ENCODE measurements at regions not wholly inside any gene's neighbourhood (a gene's known extent, or its start where the extent isn't known, plus 50 kb on each side); places are given as distances from the start of the nearest gene placed in this dataset.

GRCh38 chr3:110708156-110708555 is 363.5 kb upstream of the NECTIN3 start:
- DNase-seq (ENCODE audit: extremely low read depth, low read depth) = no peak

DNA sequence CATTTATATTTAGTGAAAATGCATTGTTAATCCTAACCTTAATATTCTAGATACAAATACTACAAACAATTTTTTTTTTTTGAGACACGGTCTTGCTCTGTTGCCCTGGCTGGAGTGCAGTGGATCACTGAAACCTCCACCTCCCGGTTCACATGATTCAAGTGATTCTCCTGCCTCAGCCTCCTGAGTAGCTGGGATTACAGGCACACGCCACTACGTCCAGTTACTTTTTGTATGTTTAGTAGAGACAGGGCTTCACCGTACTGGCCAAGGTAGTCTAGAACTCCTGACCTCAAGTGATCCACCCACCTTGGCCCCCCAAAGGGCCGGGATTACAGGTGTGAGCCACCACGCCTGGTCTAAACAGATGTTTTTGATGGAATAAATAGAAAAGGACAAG is 361.5 kb upstream of the NECTIN3 start:
- no peak for DNase-seq (ENCODE audit: extremely low read depth, low read depth)

GRCh38 chr3:110710603-110711002 is 361.0 kb upstream of the NECTIN3 start:
- DNase-seq (ENCODE audit: extremely low read depth, low read depth) = no peak

GRCh38 chr3:110711130-110711832 is 360.3 kb upstream of the NECTIN3 start:
- no peak for DNase-seq (ENCODE audit: extremely low read depth, low read depth)

DNA sequence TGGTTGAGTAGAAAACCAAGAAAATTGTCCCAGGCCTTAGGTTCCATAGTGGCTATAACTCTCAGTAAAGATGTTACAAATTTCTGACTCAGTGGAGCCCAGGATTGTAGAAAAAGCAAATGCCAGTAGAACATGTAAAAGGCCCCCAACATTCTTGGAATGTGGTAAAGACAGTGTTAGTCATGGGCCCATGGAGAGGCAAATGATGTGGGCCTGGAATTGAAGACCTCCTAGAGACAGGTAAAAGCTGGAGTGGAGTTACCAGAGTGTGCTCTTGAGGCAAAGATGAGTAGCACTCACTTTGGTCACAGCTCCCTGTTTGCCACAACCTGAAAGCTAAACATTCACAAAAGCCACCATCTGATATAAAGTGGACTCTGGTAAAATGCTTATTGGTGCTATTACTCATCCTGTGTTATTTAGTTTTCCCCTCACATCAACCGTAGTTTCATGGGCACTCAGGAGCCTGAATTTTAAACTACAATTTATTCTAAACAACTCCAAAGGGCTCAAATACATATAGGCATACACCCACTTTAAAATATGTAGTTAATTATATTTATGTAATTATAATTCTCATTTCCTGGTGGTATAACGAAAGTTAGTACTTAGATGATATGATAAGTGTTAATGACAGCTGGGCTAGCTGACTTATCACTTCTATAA is 359.6 kb upstream of the NECTIN3 start:
- no peak for DNase-seq (ENCODE audit: extremely low read depth, low read depth)

DNA sequence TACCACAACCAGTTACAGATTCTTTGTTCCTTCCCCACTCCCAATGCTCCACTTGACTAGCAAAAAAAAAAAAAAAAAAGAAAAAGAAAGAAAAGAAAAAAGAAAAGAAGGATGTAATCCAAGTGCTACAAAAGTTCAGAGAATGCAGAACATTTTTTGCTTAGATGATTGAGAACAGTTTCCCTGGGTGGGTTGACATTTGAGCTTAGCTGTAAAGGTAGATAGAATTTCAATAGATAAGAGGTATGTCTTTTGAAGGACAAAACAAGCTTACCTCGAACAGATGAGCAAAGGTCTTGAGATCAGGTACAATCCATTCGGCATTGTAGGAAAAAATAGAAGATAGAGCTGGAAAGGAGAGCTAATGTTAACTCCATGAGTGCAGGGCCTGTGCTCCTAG is 344.6 kb upstream of the NECTIN3 start:
- DNase-seq (ENCODE audit: extremely low read depth, low read depth) = no peak

GRCh38 chr3:110731148-110731547 is 340.5 kb upstream of the NECTIN3 start:
- DNase-seq (ENCODE audit: extremely low read depth, low read depth) = no peak

DNA sequence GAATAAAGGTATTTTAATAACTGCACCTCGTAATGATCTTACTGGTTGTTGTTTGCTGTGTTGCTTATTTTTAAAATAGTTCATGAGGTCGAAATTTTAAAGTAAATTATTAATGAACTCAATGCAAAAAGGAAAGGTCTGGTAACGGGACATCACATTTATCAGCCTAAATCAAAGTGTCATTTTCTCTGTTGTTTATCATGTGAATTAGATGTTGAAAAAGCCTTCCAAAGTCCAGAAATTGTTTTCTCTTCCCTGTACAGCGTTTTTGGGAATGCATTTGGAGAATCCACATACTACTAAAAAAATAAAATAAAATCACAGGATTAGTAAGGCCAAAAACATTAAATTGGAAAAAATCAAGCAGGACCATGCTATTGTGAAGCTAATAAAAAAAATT is 339.2 kb upstream of the NECTIN3 start:
- no peak for DNase-seq (ENCODE audit: extremely low read depth, low read depth)

GRCh38 chr3:110733045-110733444 is 338.6 kb upstream of the NECTIN3 start:
- no peak for DNase-seq (ENCODE audit: extremely low read depth, low read depth)

DNA sequence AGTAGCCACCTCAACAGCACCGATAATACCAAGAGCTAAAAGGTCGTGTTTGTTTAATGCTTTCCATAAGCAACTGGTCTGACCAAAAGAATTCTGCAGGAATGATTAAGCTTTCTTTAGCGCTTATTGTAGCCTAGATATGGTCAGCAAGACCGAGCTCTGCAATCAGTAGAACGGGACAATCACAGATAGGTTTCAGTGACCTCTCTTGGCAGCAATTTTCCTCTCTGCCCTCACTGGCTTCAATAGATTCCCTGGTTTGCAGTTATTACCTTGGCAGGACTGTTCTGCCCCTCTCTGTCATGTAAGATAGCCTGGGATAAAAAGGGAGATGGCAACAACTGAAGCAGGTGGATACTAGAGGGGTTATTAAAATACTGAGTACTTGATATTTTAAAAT is 337.1 kb upstream of the NECTIN3 start:
- no peak for DNase-seq (ENCODE audit: extremely low read depth, low read depth)

- no peak for DNase-seq (ENCODE audit: extremely low read depth, low read depth)
These were observed 335.3 kb upstream of the NECTIN3 start for GRCh38 chr3:110736332-110736731.

DNA sequence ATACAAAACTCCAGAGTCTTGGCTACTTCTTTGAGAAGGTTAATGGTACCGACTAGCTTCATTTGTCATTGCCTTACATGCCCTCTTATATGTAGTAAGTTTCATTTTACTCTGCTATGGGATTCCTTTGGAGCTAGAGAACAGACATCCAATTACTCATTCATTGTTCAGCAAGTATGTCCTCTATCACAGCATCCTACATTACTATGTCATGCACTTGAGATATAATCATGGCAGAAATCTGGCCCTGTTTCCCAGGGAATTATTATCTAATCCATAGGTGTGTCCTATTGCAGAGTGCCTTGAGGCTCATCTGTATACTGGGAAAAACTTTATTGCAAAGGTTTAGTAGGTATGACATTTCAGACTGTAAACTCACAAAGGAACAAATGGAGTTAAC is 333.1 kb upstream of the NECTIN3 start:
- no peak for DNase-seq (ENCODE audit: extremely low read depth, low read depth)

GRCh38 chr3:110741891-110742290 is 329.7 kb upstream of the NECTIN3 start:
- DNase-seq (ENCODE audit: extremely low read depth, low read depth) = no peak

GRCh38 chr3:110743202-110743601 is 328.4 kb upstream of the NECTIN3 start:
- no peak for DNase-seq (ENCODE audit: extremely low read depth, low read depth)

- no peak for DNase-seq (ENCODE audit: extremely low read depth, low read depth)
These were observed 327.6 kb upstream of the NECTIN3 start for GRCh38 chr3:110743984-110744383.

- DNase-seq (ENCODE audit: extremely low read depth, low read depth) = no peak
These were observed 326.9 kb upstream of the NECTIN3 start for GRCh38 chr3:110744723-110745122.

DNA sequence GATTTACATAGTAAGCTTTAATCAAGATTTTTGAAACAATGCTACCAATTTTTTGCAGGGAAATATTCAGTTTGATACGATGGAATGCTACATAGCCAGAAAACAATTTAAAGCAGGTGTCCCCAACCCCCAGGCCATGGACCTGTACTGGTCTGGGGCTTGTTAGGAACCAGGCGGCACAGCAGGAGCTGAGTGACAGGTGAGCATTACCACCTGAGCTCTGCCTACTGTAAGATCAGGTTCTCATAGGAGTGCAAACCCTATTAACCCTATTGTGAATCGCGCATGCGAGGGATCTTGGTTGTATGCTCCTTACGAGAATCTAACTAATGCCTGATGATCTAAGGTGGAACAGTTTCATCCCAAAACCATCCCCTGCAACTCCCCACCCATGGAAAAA is 322.6 kb upstream of the NECTIN3 start:
- DNase-seq (ENCODE audit: extremely low read depth, low read depth) = no peak

DNA sequence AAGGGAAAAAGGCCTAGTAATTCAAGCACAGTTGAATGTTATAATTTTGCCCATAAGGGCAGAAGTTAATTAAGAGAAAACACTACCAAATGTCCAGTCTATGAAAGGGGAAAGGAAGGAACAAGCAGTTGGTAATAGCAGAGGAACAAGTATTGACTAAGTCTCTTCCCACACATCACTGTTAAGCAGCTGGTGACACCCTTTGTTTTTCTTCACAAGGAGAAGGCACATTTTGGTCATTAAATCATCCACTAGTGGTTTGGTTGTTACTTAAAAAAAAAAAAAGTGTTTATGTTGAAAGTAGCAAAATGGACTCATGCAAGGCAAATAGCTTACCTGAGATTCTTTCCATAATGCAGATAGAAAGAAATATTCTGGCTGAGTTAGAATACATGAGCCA is 321.4 kb upstream of the NECTIN3 start:
- DNase-seq (ENCODE audit: extremely low read depth, low read depth) = no peak

GRCh38 chr3:110752307-110752706 is 319.3 kb upstream of the NECTIN3 start:
- DNase-seq (ENCODE audit: extremely low read depth, low read depth) = no peak

GRCh38 chr3:110753516-110753915 is 318.1 kb upstream of the NECTIN3 start:
- DNase-seq (ENCODE audit: extremely low read depth, low read depth) = no peak

- DNase-seq (ENCODE audit: extremely low read depth, low read depth) = no peak
These were observed 317.3 kb upstream of the NECTIN3 start for GRCh38 chr3:110754212-110754916.

- DNase-seq (ENCODE audit: extremely low read depth, low read depth) = no peak
These were observed 316.3 kb upstream of the NECTIN3 start for GRCh38 chr3:110755345-110755744.
